OCI-LY7 (cell line): ENCODE measurements at regions not wholly inside any gene's neighbourhood (a gene's known extent, or its start where the extent isn't known, plus 50 kb on each side); places are given as distances from the start of the nearest gene placed in this dataset.

ENCODE experiments used
- BruUV-seq: library from RNA; stranded (reverse); fragments of 400-500 nt; replicated peaks from 2 replicates; lab custom pipeline; 2021; lab: Mats Ljungman, UMichigan
- CTCF ChIA-PET: fragments of 300-600 bp; sonication (Branson Sonifier 250); formaldehyde crosslinking; loops from one replicate; lab custom pipeline; 2022; ENCODE audit warnings: antibody characterized with exemption; ENCODE audit not compliant: unreplicated experiment; lab: Charles Lee
- POLR2A ChIA-PET: fragments of 300-600 bp; sonication (Branson Sonifier 250); formaldehyde crosslinking; loops from one replicate; lab custom pipeline; 2022; ENCODE audit warnings: antibody characterized with exemption; lab: Charles Lee
- DNase-seq: peaks from one replicate; pipeline ENCODE4 v3.0.0-alpha.2; 2015; ENCODE audit warnings: low spot score
- H2AFZ ChIP-seq: fragments of 200-600 bp; sonication (generic), shearing (Covaris generic); 2 replicates; pipeline ENCODE4 v1.6.1; 2014; ENCODE audit warnings: mild to moderate bottlenecking, antibody characterized with exemption, low read length, moderate library complexity
- H3K27ac ChIP-seq: fragments of 200-600 bp; sonication (generic); 2 replicates; pipeline ENCODE4 v1.5.1; 2014; ENCODE audit warnings: mixed run types, low read depth, mild to moderate bottlenecking, moderate library complexity, low read length, inconsistent platforms; ENCODE audit not compliant: poor library complexity, severe bottlenecking
- H3K36me3 ChIP-seq: fragments of 200-600 bp; sonication (generic); 2 replicates; pipeline ENCODE4 v1.6.1; 2014; ENCODE audit warnings: mild to moderate bottlenecking, antibody characterized with exemption, low read length, moderate library complexity, mixed read lengths; ENCODE audit not compliant: insufficient read depth
- H3K4me1 ChIP-seq: fragments of 200-600 bp; sonication (generic); 2 replicates; pipeline ENCODE4 v1.5.1; 2014; ENCODE audit warnings: mild to moderate bottlenecking, low read length; ENCODE audit not compliant: insufficient read depth, poor library complexity, severe bottlenecking
- H3K4me2 ChIP-seq: fragments of 200-600 bp; sonication (generic); 2 replicates; pipeline ENCODE4 v1.6.1; 2014; ENCODE audit warnings: mild to moderate bottlenecking, low read length
- H3K4me3 ChIP-seq: fragments of 200-600 bp; sonication (generic); 2 replicates; pipeline ENCODE4 v1.5.1; 2014; ENCODE audit warnings: mild to moderate bottlenecking, low read depth, low read length; ENCODE audit not compliant: poor library complexity, severe bottlenecking
- H3K79me2 ChIP-seq: fragments of 200-600 bp; sonication (generic); 2 replicates; pipeline ENCODE4 v1.6.1; 2016; ENCODE audit warnings: low read depth, mild to moderate bottlenecking, low read length, moderate library complexity, mixed read lengths; ENCODE audit not compliant: insufficient read depth
- H3K9me2 ChIP-seq: fragments of 200-600 bp; sonication (generic); 2 replicates; pipeline ENCODE4 v1.6.1; 2016; ENCODE audit warnings: mild to moderate bottlenecking, low read length, mixed read lengths; ENCODE audit not compliant: insufficient read depth
- H3K9me3 ChIP-seq: fragments of 200-600 bp; sonication (generic); 2 replicates; pipeline ENCODE4 v1.6.1; 2014; ENCODE audit warnings: mild to moderate bottlenecking, mixed run types, low read length, mixed read lengths
- H4K20me1 ChIP-seq: fragments of 200-600 bp; sonication (generic); 2 replicates; pipeline ENCODE4 v1.6.1; 2014; ENCODE audit warnings: mild to moderate bottlenecking, antibody characterized with exemption, low read length, moderate library complexity, mixed read lengths; ENCODE audit not compliant: insufficient read depth
- EZH2phosphoT487 ChIP-seq: fragments of 200-600 bp; sonication (generic); IDR thresholded peaks from 2 replicates; pipeline ENCODE4 v1.6.1; 2018; ENCODE audit warnings: low read depth, borderline replicate concordance, mild to moderate bottlenecking, mixed run types, antibody characterized with exemption, low read length, moderate library complexity, mixed read lengths
- intact Hi-C: fragments of 100-400 bp; cut with micrococcal nuclease; formaldehyde crosslinking; loops from one replicate; pipeline ENCODE4 v1.10.0; 2022; ENCODE audit not compliant: unreplicated experiment
- TF ChIP-seq, protein P1 (sequence below): fragments of 200-600 bp; sonication (generic); conservative IDR thresholded peaks from 2 replicates; pipeline ENCODE4 v1.5.1; 2014; ENCODE audit warnings: mild to moderate bottlenecking, antibody characterized with exemption, low read length, moderate library complexity, mixed read lengths

DNA sequence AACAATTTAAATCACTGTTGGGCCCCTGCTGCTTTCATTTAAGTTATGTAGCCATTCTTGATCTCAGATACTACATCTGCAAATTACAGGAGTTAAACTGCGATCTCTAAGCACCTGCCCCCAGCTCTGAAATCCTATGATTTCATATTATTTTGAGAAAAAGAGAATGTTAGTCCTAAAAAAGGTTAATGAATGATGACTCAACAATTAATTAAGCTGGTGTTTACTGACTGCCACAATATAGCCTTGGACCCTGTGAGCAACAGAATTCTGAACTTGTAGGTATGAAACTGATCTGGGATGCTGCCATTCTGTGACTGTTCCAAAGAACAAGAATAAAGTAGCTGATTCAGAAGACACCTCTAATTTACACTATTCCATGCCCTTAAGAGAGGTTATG lies 124.4 kb upstream of the FBXL7 start:
- Histone ChIP-seq H3K4me1 (no peaks in the 10 kb centered on the region), H3K9me2 (no peaks in the 10 kb centered on the region), H3K79me2 (no peaks in the 10 kb centered on the region), H3K27ac (no peak overlapping the region), H3K36me3 (no peaks in the 10 kb centered on the region), H3K4me3 (no peak overlapping the region), H2AFZ (no peak overlapping the region), H3K4me2 (no peak overlapping the region), H4K20me1 (no peaks in the 10 kb centered on the region), H3K9me3 (no peaks in the 10 kb centered on the region)
- ChIA-PET POLR2A (interaction anchor here (0.8 kb wide), 1 partner anchor 17 kb away, joined by 3 read pairs; no protein-coding TSS in a partner anchor), CTCF (no interaction called here)
- BruUV-seq: no TSS peak
- intact Hi-C loops: no loop called here
- no peak for TF ChIP-seq EZH2phosphoT487
- no peak for DNase-seq

DNA sequence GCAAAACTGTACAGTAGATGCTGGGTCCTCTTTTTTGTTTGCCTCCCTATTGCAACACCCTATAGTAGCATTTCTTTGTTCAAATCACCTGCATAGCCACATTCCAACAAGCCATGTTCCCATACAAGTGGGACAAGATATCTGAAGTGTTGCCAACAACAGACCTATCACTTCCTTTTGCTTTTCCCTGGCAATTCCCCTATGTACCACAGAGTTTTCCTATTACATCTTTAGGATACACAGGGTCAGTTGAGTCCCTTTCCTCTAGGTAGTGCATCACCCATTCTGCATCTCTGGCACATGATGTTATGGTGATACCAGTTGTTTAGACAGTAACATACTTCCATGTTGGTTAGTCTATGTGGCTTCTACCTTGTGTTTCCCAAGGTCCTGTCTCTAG lies 125.1 kb upstream of the FBXL7 start:
- intact Hi-C loops: no loop called here
- Histone ChIP-seq H3K36me3 (no peaks in the 10 kb centered on the region), H3K4me3 (no peak overlapping the region), H3K4me2 (no peak overlapping the region), H3K9me2 (no peaks in the 10 kb centered on the region), H4K20me1 (no peaks in the 10 kb centered on the region), H3K9me3 (no peaks in the 10 kb centered on the region), H3K27ac (no peak overlapping the region), H3K79me2 (no peaks in the 10 kb centered on the region), H2AFZ (no peak overlapping the region), H3K4me1 (no peaks in the 10 kb centered on the region)
- CTCF ChIA-PET: no interaction called here
- POLR2A ChIA-PET: interaction anchor here (0.8 kb wide), 1 partner anchor 18 kb away, joined by 3 read pairs; no protein-coding TSS in a partner anchor
- no peak for DNase-seq
- no peak for TF ChIP-seq EZH2phosphoT487
- TF ChIP-seq, protein P1, sequence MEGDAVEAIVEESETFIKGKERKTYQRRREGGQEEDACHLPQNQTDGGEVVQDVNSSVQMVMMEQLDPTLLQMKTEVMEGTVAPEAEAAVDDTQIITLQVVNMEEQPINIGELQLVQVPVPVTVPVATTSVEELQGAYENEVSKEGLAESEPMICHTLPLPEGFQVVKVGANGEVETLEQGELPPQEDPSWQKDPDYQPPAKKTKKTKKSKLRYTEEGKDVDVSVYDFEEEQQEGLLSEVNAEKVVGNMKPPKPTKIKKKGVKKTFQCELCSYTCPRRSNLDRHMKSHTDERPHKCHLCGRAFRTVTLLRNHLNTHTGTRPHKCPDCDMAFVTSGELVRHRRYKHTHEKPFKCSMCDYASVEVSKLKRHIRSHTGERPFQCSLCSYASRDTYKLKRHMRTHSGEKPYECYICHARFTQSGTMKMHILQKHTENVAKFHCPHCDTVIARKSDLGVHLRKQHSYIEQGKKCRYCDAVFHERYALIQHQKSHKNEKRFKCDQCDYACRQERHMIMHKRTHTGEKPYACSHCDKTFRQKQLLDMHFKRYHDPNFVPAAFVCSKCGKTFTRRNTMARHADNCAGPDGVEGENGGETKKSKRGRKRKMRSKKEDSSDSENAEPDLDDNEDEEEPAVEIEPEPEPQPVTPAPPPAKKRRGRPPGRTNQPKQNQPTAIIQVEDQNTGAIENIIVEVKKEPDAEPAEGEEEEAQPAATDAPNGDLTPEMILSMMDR: no peak
- BruUV-seq: no TSS peak

DNA sequence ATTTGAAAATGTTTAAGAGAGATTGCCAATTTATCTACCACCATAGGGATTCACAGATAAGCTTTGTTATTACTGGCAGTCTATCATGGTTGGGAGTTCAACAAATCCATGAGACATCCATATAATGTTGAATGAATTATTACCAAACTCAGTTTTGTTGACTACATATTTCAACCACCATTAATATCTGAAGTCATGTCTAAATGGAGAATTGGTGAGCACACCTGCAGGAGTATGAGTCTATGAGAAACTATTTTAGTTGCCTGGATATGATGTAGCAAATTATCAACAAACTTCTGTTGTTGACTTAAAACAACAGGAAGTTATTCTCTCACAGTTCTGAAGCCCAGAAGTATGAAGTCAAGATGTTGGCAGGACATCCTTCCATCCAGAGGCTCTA lies 126.8 kb upstream of the FBXL7 start:
- ChIA-PET POLR2A (interaction anchor here (0.6 kb wide), 1 partner anchor 117 kb away, joined by 3 read pairs; no protein-coding TSS in a partner anchor), CTCF (no interaction called here)
- H3K27ac ChIP-seq: no peak overlapping the region
- TF ChIP-seq, protein P1: no peak
- no peak for TF ChIP-seq EZH2phosphoT487
- DNase-seq: no peak
- intact Hi-C loops: no loop called here
- no peaks in the 10 kb centered on the region for H4K20me1 ChIP-seq
- no peaks in the 10 kb centered on the region for H3K9me3 ChIP-seq
- no peak overlapping the region for H3K4me3 ChIP-seq
- no peaks in the 10 kb centered on the region for H3K79me2 ChIP-seq
- no peaks in the 10 kb centered on the region for H3K9me2 ChIP-seq
- no peak overlapping the region for H3K4me2 ChIP-seq
- no peaks in the 10 kb centered on the region for H3K36me3 ChIP-seq
- BruUV-seq: no TSS peak
- no peak overlapping the region for H2AFZ ChIP-seq
- H3K4me1 ChIP-seq: no peaks in the 10 kb centered on the region
